NCI-H460 (cell line): ENCODE measurements at regions not wholly inside any gene's neighbourhood (a gene's known extent, or its start where the extent isn't known, plus 50 kb on each side); places are given as distances from the start of the nearest gene placed in this dataset.

Experiments used
- DNase-seq: peaks from one replicate; pipeline ENCODE4 v3.0.0-alpha.2; 2016; ENCODE audit warnings: low read depth; ENCODE audit errors: extremely low read depth

GRCh38 chr14:98513558-98513957, 758.4 kb downstream of the BCL11B start:
- DNase-seq, result no peak

- DNase-seq, result no peak
Observed at GRCh38 chr14:98514016-98514415, 758.0 kb downstream of the BCL11B start.

GRCh38 chr14:98536256-98536655, 735.7 kb downstream of the BCL11B start:
- DNase-seq, result no peak

GRCh38 chr14:98542316-98542715, 729.7 kb downstream of the BCL11B start:
- DNase-seq, result no peak

GRCh38 chr14:98543074-98543473, 728.9 kb downstream of the BCL11B start:
- DNase-seq, result no peak

- no peak for DNase-seq
Observed at GRCh38 chr14:98544174-98544573, 727.8 kb downstream of the BCL11B start.

- no peak for DNase-seq
Observed at GRCh38 chr14:98545181-98545580, 726.8 kb downstream of the BCL11B start.

GRCh38 chr14:98548071-98548686, 723.8 kb downstream of the BCL11B start:
- no peak for DNase-seq

- no peak for DNase-seq
Observed at GRCh38 chr14:98551028-98551427, 721.0 kb downstream of the BCL11B start.

GRCh38 chr14:98555440-98555839, 716.6 kb downstream of the BCL11B start:
- no peak for DNase-seq

GRCh38 chr14:98564006-98564405, 708.0 kb downstream of the BCL11B start:
- DNase-seq, result no peak

- DNase-seq, result no peak
Observed at GRCh38 chr14:98564541-98564940, 707.5 kb downstream of the BCL11B start.

GRCh38 chr14:98571104-98571503, 700.9 kb downstream of the BCL11B start:
- DNase-seq, result no peak

- DNase-seq, result no peak
Observed at GRCh38 chr14:98573082-98573481, 698.9 kb downstream of the BCL11B start.

- no peak for DNase-seq
Observed at GRCh38 chr14:98576463-98576862, 695.5 kb downstream of the BCL11B start.

GRCh38 chr14:98578204-98578603, 693.8 kb downstream of the BCL11B start:
- no peak for DNase-seq

GRCh38 chr14:98579140-98579539, 692.9 kb downstream of the BCL11B start:
- no peak for DNase-seq

GRCh38 chr14:98580131-98580678, 691.8 kb downstream of the BCL11B start:
- no peak for DNase-seq

- DNase-seq, result no peak
Observed at GRCh38 chr14:98582276-98582675, 689.7 kb downstream of the BCL11B start.

GRCh38 chr14:98591161-98591560, 680.8 kb downstream of the BCL11B start:
- DNase-seq, result no peak

- DNase-seq, result no peak
Observed at GRCh38 chr14:98592611-98593170, 679.3 kb downstream of the BCL11B start.

- DNase-seq, result no peak
Observed at GRCh38 chr14:98593361-98593761, 678.6 kb downstream of the BCL11B start.

GRCh38 chr14:98594156-98594555, 677.8 kb downstream of the BCL11B start:
- no peak for DNase-seq
